ENCODE measurements at regions not wholly inside any gene's neighbourhood (a gene's known extent, or its start where the extent isn't known, plus 50 kb on each side); places are given as distances from the start of the nearest gene placed in this dataset.

GRCh38 chr1:244988521-244988920 lies 124.2 kb upstream of the HNRNPU start:
- Mint-ChIP-seq H3K27ac (no peak overlapping the region), H3K9me3 (no peaks in the 10 kb centered on the region), H3K27me3 (no peaks in the 10 kb centered on the region), H3K4me3 (no peak overlapping the region), H3K4me1 (peaks cover 13% of the 10 kb centered on the region), H3K36me3 (no peaks in the 10 kb centered on the region)
- ATAC-seq, result no peak

GRCh38 chr1:244980605-244981004 lies 116.3 kb upstream of the HNRNPU start:
- ATAC-seq, result no peak
- Mint-ChIP-seq H3K36me3 (no peaks in the 10 kb centered on the region), H3K27me3 (no peaks in the 10 kb centered on the region), H3K9me3 (no peaks in the 10 kb centered on the region), H3K27ac (no peak overlapping the region), H3K4me1 (no peaks in the 10 kb centered on the region), H3K4me3 (no peak overlapping the region)

- no peaks in the 10 kb centered on the region for H3K36me3 Mint-ChIP-seq
- no peaks in the 10 kb centered on the region for H3K27me3 Mint-ChIP-seq
- H3K4me3 Mint-ChIP-seq, result no peak overlapping the region
- no peak for ATAC-seq
- H3K9me3 Mint-ChIP-seq, result no peaks in the 10 kb centered on the region
- H3K4me1 Mint-ChIP-seq, result peaks cover 7% of the 10 kb centered on the region
- H3K27ac Mint-ChIP-seq, result no peak overlapping the region
Measured at GRCh38 chr1:244974550-244974949, 110.2 kb upstream of the HNRNPU start.

- Mint-ChIP-seq H3K36me3 (no peaks in the 10 kb centered on the region), H3K27me3 (no peaks in the 10 kb centered on the region), H3K4me3 (no peak overlapping the region), H3K9me3 (no peaks in the 10 kb centered on the region), H3K4me1 (peaks cover 7% of the 10 kb centered on the region), H3K27ac (no peak overlapping the region)
- no peak for ATAC-seq
Measured at GRCh38 chr1:244974106-244974505, 109.8 kb upstream of the HNRNPU start.

- Mint-ChIP-seq H3K36me3 (no peaks in the 10 kb centered on the region), H3K4me1 (peaks cover 7% of the 10 kb centered on the region), H3K27me3 (no peaks in the 10 kb centered on the region), H3K27ac (peak overlapping the region; percentile 100), H3K4me3 (peak overlapping the region; percentile 93), H3K9me3 (no peaks in the 10 kb centered on the region)
- ATAC-seq, result no peak
Measured at GRCh38 chr1:244971552-244972216, 107.3 kb upstream of the HNRNPU start.

- H3K4me3 Mint-ChIP-seq, result peak overlapping the region; percentile 93
- H3K27me3 Mint-ChIP-seq, result no peaks in the 10 kb centered on the region
- ATAC-seq, result peak; percentile 90
Measured at GRCh38 chr1:244970744-244971551, 106.6 kb upstream of the HNRNPU start.

GRCh38 chr1:244970236-244970743 lies 105.9 kb upstream of the HNRNPU start:
- Mint-ChIP-seq H3K27me3 (no peaks in the 10 kb centered on the region), H3K27ac (peak overlapping the region; percentile 100), H3K36me3 (no peaks in the 10 kb centered on the region), H3K4me3 (peak overlapping the region; percentile 93), H3K9me3 (no peaks in the 10 kb centered on the region), H3K4me1 (peaks cover 7% of the 10 kb centered on the region)
- ATAC-seq, result peak; percentile 77

More at GRCh38 chr1:244970744-244971551, 106.6 kb upstream of the HNRNPU start:
- H3K4me1 Mint-ChIP-seq, result peaks cover 7% of the 10 kb centered on the region
- H3K9me3 Mint-ChIP-seq, result no peaks in the 10 kb centered on the region
- H3K36me3 Mint-ChIP-seq, result no peaks in the 10 kb centered on the region
- H3K27ac Mint-ChIP-seq, result peak overlapping the region; percentile 100

- Mint-ChIP-seq H3K4me1 (peaks cover 7% of the 10 kb centered on the region), H3K4me3 (peak overlapping the region; percentile 93), H3K36me3 (no peaks in the 10 kb centered on the region), H3K27ac (peak overlapping the region; percentile 100), H3K9me3 (no peaks in the 10 kb centered on the region), H3K27me3 (no peaks in the 10 kb centered on the region)
- peak; percentile 34 for ATAC-seq
Measured at GRCh38 chr1:244969355-244970235, 105.3 kb upstream of the HNRNPU start.

- H3K4me1 Mint-ChIP-seq, result peaks cover 8% of the 10 kb centered on the region
- H3K9me3 Mint-ChIP-seq, result no peaks in the 10 kb centered on the region
- H3K36me3 Mint-ChIP-seq, result no peaks in the 10 kb centered on the region
- ATAC-seq, result no peak
- H3K27me3 Mint-ChIP-seq, result no peaks in the 10 kb centered on the region
- no peak overlapping the region for H3K4me3 Mint-ChIP-seq
- H3K27ac Mint-ChIP-seq, result peak overlapping the region; percentile 100
Measured at GRCh38 chr1:244968881-244969280, 104.5 kb upstream of the HNRNPU start.

- Mint-ChIP-seq H3K4me1 (peaks cover 12% of the 10 kb centered on the region), H3K4me3 (peak overlapping the region; percentile 37), H3K9me3 (no peaks in the 10 kb centered on the region), H3K36me3 (no peaks in the 10 kb centered on the region), H3K27me3 (no peaks in the 10 kb centered on the region), H3K27ac (peak overlapping the region; percentile 66)
- no peak for ATAC-seq
Measured at GRCh38 chr1:244968471-244968871, 104.1 kb upstream of the HNRNPU start.

- H3K36me3 Mint-ChIP-seq, result no peaks in the 10 kb centered on the region
- no peak overlapping the region for H3K27ac Mint-ChIP-seq
- ATAC-seq, result no peak
- H3K4me1 Mint-ChIP-seq, result peaks cover 9% of the 10 kb centered on the region
- H3K4me3 Mint-ChIP-seq, result no peak overlapping the region
- no peaks in the 10 kb centered on the region for H3K9me3 Mint-ChIP-seq
- no peaks in the 10 kb centered on the region for H3K27me3 Mint-ChIP-seq
Measured at GRCh38 chr1:244967159-244967558, 102.8 kb upstream of the HNRNPU start.

GRCh38 chr1:244965185-244966030 lies 101.1 kb upstream of the HNRNPU start:
- Mint-ChIP-seq H3K4me1 (peaks cover 5% of the 10 kb centered on the region), H3K27me3 (no peaks in the 10 kb centered on the region), H3K27ac (no peak overlapping the region), H3K36me3 (no peaks in the 10 kb centered on the region), H3K9me3 (no peaks in the 10 kb centered on the region), H3K4me3 (no peak overlapping the region)
- no peak for ATAC-seq

GRCh38 chr1:244964112-244964971 lies 100.0 kb upstream of the HNRNPU start:
- peak overlapping the region; percentile 40 for H3K27ac Mint-ChIP-seq
- H3K4me1 Mint-ChIP-seq, result peaks cover 5% of the 10 kb centered on the region
- no peaks in the 10 kb centered on the region for H3K9me3 Mint-ChIP-seq
- no peaks in the 10 kb centered on the region for H3K27me3 Mint-ChIP-seq
- ATAC-seq, result no peak
- no peaks in the 10 kb centered on the region for H3K36me3 Mint-ChIP-seq
- H3K4me3 Mint-ChIP-seq, result no peak overlapping the region

All from stimulated activated memory B cell treated with anti-CD40 and anti-IgM and Interleukin-4, amounts not matched to agents 10 μg/mL and 1 μg/mL and 100 μg/mL, for 72 hours (primary cell).